IPS-NIHi7 (cell line): ENCODE measurements at regions not wholly inside any gene's neighbourhood (a gene's known extent, or its start where the extent isn't known, plus 50 kb on each side); places are given as distances from the start of the nearest gene placed in this dataset.
"Not testable (repeated sequence)": the region's sequence is repeated elsewhere in the genome, so short reads cannot be mapped to it uniquely, and the experiment has no call there.

Experiments used
- DNase-seq: peaks from one replicate; pipeline ENCODE4 v3.0.0; 2012; ENCODE audit warnings: mixed read lengths; ENCODE audit errors: extremely low spot score

DNA sequence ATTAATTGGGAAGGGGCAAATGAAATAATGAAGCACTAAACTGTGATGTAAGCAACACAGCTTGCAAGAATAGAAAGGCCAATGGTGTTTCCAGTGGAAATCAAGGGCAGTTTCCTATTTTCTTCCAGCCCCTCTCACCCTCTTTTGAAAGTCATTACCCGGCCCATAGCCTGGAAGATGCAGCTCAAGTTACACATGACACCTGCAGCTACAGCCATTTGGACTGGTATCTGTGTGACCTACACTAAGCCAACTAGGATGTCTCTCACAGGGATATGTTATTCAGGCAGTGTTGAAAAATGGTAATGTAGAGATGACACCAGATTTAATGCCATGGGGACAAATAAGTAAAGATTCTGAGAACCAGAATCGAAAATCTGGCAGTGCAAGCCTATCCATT, 439.4 kb upstream of the ZNF462 start:
- DNase-seq, result no peak

DNA sequence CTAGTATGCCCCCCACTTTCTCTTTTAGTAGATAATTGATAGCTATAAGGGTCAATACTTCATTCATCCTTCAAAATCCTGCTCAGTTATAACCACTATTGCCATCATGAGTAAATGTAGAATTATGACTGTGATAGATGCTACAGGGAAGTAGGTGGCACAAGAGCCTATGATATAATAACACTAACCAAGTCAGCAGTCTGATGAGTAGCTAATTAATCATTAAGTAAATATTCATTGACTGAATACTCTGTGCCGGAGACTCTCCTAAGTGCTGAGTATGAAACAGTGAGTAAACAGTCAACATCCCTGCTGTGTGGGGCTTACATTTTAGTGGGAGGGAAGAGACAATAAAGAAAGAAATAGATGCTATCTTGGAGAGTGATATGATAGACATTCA, 430.3 kb upstream of the ZNF462 start:
- DNase-seq, result no peak

DNA sequence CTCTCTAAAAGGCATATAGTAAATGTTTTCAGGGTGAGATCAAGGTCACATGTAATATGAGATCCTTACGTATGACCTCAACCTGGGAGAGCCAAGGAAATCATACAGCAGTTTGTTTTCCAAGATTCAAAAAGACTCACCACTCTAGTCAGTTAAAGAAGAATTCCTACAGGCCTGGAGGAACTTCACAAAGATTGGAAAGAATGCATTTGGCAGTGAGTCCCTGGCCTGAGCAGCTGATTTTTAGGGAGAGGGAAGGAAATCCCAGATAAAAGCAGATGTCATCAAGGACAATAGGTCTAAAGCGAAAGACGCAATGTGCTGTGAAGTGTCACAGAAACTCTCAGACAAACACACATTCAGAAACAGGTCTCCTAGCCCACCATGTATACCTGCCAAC, 424.0 kb upstream of the ZNF462 start:
- no peak for DNase-seq

DNA sequence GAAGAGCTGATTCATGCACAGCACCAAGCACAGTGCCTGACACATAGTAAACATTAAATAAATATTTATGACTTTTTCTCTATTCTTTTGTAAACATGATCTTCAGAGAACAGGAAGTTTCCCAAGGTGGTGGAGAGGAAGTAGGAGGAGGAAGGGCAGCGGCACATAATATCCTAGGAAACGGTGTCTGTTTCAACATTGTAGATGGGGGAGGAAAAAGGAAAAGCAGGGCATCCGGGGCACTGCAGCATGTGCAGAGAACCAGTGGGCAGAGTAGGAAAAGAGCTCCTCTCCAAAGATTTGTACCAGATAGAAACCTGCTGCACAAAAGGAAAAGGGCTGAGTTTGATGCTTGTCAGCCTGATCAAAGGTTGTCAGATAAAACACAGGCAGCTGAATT, 421.7 kb upstream of the ZNF462 start:
- no peak for DNase-seq

DNA sequence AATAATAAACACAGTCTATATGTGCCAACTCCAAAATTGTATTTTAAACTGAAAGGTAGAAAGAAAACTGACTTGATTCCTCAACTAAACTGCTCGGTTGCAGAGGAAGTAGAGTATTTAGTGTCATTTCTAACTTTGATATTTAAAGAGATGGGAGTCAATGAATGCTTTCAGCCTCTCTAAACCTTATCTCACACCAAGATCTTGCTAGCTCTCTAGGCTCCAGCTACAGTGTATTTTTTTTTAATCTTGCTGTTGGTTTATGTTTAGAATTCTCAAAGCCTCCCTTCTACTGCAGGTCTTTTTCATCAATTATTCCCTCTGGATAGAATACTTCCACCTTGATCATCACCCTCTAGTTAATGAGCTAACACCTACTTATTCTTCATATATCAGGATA, 419.4 kb upstream of the ZNF462 start:
- DNase-seq, result no peak

DNA sequence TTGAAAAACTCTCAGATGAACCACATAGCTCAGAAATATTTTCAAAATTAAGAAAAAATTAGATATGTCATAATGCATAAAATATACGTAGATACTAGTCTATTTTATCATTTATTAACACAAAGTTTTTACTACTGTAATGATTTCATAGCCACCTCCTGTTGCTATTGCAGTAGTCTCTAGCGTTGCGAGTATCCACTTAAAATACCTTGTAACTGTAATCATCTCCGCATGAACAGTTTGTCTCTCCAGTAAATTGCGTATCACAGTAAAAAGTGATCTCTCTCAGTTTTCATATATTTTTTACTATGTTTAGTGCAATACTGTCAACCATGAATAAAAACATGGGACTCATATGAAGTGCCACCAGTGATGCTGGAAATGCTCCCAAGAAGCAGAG, 417.9 kb upstream of the ZNF462 start:
- DNase-seq, result no peak

DNA sequence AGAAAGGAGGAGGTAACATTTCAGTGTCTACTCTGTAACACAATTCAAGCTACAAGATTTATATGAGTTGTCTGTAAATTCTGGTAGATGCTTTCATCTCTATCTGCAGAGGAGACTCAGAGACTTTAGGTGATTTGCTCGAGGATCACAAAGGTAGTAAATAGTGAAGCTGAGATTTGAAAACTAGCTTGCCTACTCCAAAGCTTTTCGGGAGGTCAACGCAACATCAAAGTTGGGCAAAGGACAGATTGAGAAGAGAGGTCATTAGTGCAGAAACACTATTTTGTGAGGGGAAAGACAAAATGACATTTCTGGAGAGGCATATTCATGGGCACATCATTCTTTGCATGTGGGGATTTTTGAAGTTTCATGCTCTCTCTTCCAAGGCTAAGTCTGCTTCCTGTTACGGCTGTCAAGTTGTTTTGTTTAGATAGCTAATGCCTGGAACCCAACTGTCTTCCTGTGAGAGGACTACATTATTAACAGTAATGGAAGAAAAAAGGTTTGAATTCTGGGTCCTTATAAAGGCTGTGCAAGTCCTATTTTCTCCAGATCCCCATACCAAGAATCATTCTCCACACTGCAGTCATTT, 413.5 kb upstream of the ZNF462 start:
- no peak for DNase-seq

DNA sequence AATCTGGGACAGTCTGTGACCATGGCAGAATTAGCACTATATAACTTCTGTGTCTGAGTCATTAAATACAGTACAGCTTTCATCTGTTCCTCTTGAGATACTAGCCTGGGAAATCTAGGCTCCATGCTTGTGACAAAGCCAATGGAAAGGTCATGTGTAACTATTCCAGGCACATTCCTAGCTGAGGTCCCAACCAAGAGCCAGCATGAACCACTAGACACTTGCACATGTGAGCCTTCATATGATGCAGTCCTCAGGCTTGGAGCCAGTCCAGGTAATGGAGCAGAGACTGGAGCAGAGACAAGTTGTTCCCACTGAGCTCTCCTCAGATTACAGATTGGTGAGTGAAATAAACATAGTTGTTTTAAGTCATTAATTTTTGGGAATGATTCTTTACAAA, 412.4 kb upstream of the ZNF462 start:
- DNase-seq, result no peak

DNA sequence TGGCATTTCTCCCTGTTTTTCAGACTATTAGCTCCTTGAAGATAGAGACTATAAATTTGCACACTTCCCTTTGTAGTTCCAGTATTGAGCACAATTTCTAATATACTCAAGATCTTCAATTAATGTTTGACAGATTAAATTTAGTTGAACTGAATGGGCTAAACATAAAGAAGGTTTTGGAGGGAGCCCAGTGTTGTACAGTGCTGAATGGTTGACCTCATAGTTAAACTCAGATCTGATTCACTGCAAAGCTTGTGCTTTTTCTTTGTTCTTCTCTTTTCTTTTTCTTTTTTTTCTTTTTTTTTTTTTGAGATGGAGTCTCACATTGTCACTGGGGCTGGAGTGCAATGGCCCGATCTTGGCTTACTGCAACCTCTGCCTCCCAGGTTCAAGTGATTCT, 411.7 kb upstream of the ZNF462 start:
- no peak for DNase-seq

DNA sequence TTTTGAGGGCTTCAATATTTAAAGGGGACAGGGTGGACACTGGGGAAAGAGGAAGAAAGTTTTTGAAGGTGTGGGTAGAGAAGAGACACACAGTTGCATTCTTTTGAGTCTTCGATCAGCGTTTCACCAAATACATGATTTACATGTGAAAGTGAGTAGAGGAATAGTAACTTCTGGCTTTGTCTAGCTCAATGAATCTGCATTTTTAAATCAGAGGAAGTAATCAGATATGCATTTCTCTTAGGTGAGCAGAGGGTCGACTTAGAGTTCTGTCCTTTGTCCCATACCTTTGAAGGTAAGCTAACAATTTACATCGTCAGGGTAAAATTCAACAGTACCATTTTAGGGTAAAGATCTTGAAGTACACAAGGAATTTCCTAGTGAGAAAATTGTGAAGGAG, 406.4 kb upstream of the ZNF462 start:
- no peak for DNase-seq

DNA sequence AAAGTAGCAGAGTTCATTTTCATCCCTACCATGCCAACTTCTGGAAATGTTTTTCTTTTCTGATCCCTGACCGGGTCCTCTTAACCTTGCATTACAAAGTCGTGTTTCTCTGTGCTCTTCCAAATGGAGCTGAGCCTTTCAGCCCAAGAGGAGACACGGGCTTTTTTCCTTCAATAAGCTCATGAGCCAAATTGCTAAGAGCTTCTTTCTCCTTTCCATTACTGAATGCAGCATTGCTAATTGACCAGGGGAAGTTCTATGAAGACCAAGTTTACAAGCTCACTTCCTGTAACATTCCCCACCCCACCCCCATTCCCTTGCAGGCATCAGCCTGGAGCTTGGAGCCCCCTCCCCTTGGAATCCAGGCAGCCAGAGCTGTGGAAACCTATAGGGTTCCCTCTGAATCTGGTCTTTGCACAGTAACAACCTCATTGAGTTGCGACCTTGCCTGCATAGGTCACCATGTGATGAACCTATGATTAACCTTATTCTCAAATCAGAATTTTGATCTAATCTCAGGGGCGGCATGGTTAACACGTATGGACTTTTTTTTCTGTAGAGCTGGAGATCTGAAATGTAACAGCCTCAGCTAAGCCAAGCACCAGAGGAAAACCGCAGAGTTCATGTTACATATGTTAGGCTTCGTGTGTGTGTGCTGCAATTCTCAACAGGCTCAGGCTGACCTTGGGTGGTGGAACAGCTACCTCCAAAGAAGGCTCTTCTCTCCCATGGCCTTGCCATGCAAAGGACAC, 395.7 kb upstream of the ZNF462 start:
- peak; percentile 87 for DNase-seq

DNA sequence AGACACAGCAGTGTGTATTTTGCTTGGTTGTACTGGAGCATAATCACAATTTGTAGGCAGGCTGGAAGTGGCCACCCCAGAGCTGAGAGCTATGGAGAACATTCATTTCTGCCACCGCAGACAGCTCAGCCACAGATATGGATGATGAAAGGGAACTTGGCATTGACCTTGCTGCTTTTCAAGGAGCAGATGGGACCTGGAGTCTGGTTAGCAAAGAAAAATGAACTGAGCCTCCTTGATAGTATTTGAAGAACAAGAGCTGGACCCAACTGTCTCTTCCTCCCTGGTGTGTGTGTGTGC, 395.2 kb upstream of the ZNF462 start:
- DNase-seq, result no peak

DNA sequence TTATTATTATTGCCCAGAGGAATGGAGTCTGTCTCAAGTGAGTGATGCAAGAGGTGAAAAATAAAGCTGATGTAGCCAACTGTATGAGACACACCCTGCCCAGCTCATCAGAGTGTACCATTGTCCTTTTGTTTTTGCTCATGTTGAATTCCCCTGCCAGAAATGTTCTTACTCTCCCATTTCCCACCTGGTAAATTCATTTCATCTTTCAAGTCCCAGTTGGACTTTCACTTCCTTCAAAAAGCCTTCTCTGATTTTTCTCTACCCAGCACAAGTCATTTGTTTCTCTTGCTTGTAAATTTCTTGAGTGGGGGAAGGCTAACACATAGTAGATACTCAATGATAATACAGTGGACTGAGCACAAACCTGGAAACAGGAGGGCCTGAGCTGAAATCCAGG, 394.5 kb upstream of the ZNF462 start:
- no peak for DNase-seq

DNA sequence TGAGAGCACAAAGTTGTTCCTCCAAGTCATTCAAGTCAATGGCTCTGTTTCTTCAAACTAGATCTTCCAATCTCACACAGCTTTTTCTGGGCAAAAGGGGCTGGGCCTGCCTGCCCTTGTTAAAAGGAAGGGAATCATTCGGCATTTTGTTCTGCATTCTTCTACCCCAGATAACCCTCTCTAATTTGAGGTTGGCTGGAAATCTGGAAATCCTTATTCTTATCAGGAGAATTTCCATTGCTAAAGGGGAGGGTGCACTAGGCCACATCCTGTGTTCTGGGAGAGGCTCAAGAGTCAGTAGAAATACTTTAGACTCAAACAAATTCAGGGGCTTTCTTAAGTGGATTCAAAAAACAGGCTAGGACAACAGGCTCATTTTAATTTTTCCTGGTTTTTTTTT, 384.7 kb upstream of the ZNF462 start:
- DNase-seq, result no peak

DNA sequence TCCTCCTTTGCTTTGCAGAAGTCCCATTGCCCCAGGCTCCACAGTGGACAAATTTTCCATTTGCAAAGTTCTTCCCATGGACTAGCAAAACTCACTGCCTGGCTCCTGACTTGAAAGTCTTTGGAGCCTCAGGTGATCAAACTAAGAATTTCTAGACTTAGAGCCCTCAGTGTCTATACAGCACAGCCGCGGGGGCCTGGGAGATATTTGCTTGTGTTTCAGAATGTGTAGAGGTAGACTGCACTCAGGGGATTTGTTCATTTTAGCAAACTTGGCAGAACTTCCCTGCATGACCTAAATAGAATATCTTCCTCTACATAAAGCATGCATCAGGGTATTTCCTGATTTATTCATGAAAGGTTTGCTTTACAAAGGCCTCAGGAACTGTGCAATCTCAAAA, 384.2 kb upstream of the ZNF462 start:
- no peak for DNase-seq

DNA sequence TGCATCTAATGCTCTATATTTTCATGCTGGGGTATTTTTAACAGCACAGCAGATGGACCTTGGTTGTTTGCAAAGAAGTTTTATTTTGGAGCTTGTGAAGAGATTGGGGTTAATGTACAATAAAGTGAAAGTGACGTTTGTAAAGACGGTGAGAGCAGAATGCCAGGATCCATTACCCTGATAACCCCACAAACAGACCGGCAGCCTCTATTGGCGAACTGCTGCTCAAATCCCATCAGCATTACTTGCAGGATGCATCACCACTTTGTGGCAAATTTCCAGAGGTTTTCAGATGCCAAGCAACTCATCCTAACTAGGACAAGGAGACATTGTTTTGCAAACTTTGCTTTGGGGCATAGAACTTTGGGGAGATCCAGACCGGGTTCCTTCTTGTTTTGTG, 383.3 kb upstream of the ZNF462 start:
- no peak for DNase-seq

DNA sequence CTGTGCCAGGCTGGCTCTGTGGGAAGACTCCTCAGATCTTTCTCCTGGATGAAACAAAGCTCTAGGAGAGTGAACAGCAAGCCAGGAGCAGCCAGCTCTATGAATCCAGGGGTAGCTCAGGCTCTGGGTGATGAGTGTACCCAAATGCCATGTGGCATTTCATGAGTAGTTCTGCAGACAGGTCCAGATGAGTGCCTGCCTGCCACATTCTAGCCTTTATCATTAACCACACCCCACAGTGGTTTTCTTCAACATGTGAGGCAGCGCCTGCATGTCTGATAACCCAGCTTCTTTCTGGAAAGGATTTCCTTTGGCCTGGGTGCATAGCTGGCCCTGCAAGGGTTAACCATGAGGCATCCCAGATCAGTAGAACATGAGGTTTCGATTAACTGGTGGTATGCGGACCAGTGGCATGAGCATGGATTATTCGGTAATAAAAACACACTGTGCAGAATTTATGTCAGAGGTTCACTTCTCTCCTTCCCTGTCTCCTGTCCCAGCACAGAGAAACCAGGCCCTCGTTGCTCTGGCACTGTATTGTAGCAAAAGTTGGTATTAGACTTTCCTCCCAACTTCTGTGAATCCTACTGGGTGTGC, 381.9 kb upstream of the ZNF462 start:
- DNase-seq, result no peak

DNA sequence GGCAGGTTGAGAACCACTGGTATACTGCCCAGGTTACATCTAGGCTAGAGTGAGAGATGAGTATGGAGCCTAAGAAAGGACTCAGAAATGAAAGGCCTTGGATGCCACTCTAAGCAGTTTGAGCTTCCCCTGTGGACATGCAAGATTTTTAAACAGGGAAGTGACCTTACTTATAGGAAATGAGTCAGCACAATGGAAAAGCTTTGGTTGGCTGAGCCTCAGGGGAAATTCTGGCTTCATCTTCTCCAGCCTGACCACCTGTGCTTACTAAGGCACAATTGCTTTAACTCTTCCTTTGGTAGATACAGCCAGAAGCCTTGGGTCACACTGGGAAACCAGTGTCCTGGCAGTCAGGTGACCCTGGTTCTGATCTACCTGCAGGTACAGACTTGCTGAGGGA, 380.2 kb upstream of the ZNF462 start:
- no peak for DNase-seq

DNA sequence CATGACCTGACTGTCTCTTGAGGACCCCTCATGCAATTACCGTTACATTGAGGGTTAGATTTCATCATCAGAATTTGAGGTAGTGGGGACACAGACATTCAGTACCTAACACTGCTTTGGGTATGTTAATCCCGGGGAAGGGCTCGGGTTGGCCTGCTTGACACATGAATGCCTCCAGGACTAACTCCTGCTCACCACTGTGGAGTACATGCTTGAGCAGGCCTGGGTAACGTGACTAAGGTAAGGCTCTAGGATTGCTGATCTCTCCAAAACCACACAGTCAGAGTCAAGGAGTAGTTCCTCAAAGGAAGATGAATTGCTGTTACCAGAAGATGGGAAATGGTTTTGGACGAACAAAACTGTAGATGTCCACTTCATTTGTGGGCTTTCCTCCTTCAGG, 376.3 kb upstream of the ZNF462 start:
- no peak for DNase-seq

DNA sequence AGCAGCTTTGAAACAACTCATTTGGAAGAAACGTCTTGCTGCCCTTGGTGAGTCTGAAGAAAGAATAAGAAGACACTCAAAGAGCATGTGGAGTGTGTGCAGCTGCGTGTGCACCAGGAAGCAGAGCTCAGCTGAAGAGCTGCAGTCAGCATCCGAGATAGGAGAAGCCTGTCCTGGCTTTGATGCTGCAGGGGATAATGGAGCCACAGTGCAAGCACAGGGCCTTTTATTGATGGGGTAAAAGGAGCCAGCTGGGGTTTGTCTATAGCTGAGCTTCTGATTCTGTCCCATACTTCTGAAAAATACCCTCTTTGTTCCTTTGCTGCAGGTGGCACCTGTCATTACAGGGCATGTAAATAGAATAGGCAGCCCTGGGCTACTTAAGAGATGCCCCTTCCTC, 375.7 kb upstream of the ZNF462 start:
- DNase-seq, result no peak

DNA sequence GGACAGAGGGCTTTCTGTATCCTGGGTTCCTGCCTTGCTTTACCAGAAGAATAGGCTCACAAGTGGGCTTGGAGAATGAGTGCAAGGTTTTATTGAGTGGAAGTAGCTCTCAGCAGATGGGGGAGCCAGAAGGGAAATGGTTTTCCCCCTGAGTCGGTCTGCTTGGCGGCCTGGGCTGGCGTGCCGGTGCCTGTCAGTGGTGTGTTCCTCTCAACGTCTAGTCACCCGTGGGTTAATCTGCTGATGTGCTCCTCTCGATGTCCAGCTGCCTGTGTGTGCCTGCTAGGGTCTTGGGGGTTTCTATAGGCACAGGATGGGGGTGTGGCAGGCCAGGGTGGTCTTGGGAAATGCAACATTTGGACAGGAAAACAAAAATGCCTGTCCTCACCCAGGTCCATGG, 370.8 kb upstream of the ZNF462 start:
- not testable (repeated sequence) for DNase-seq

DNA sequence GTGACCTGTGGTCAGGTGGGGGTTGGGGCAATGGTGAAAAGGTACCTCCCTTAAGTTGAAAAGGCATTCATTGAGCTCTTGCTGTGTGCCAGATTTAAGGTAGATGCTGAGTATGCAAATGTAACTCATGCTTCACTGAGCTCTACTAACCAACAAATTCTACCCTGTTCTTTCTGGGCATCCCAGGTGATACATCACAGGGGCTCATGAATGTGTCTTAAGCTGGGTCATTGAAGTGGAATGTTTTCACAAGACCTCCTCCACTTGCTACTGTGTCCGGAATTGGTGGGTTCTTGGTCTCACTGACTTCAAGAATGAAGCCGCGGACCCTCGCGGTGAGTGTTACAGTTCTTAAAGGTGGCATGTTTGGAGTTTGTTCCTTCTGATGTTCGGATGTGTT, 362.8 kb upstream of the ZNF462 start:
- no peak for DNase-seq

DNA sequence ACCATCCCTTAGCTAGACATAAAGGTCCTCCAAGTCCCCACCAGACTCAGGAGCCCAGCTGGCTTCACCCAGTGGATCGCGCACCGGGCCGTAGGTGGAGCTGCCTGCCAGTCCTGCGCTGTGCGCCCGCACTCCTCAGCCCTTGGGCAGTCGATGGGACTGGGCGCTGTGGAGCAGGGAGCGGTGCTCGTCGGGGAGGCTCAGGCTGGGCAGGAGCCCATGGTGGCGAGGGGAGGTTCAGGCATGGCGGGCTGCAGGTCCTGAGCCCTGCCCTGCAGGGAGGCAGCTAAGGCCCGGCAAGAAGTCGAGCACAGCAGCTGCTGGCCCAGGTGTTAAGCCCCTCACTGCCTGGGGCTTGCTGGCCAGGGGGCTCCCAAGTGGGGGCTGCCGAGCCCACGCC, 361.8 kb upstream of the ZNF462 start:
- not testable (repeated sequence) for DNase-seq

DNA sequence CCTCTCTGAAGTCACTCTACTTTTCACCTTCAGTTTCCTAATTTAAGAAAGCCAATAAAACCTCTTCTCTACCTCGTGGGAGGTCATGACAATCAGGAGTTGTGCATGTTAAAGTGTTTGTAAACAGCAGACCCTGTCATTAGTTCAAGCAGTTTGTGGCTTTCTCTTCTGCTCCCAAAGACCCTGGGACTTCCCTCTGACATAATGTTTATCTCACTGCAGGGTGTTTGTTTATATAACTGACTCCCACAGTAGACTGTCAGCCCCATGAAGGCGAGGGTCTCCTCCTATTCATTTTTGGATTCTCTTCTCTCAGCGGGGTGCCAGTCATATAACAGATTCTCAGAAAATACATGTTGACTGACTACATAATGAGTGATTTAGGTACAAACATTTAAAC, 360.0 kb upstream of the ZNF462 start:
- no peak for DNase-seq
